ENCODE measurements at regions not wholly inside any gene's neighbourhood (a gene's known extent, or its start where the extent isn't known, plus 50 kb on each side); places are given as distances from the start of the nearest gene placed in this dataset.

DNA sequence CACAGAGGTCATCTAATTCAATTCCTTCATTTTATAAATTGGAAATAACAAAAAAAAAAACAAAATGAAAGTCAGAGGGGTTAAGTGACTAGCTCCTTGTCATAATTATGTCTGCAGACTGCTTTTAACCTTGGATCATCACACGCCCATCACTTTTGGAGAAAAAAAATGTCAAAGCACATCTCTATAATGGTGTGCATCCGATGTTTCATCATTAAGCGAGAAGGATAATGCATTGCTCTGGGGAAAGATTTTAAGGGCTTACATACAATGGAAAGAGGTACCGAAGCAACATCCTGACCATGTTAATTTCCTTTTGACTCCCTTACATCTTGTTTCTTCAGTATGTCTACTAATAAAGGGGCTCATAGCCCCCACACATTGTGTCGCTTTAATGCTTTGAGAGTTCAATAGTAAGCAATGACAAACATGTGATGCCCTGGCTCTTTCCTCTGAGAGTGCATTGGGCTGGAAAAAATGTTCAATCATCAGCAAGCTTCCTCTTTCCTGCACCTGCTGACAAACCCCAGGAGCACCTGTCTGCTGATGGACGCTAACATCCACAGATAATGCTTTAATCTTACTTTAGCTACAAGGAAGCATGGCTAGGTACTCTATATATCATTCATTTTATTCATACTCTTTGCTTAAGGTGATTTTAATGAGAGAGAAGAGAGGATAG is 242.2 kb downstream of the SMARCA2 start:
- Histone ChIP-seq H3K27ac (no peak overlapping the region), H3K4me1 (no peaks in the 10 kb centered on the region), H3K9me3 (no peaks in the 10 kb centered on the region), H3K36me3 (no peaks in the 10 kb centered on the region), H3K27me3 (no peaks in the 10 kb centered on the region), H3K4me3 (no peak overlapping the region)
- ATAC-seq (no peak), DNase-seq (no peak)
- intact Hi-C loops (cut with DNase I): no loop called here
- TF ChIP-seq, protein P1, sequence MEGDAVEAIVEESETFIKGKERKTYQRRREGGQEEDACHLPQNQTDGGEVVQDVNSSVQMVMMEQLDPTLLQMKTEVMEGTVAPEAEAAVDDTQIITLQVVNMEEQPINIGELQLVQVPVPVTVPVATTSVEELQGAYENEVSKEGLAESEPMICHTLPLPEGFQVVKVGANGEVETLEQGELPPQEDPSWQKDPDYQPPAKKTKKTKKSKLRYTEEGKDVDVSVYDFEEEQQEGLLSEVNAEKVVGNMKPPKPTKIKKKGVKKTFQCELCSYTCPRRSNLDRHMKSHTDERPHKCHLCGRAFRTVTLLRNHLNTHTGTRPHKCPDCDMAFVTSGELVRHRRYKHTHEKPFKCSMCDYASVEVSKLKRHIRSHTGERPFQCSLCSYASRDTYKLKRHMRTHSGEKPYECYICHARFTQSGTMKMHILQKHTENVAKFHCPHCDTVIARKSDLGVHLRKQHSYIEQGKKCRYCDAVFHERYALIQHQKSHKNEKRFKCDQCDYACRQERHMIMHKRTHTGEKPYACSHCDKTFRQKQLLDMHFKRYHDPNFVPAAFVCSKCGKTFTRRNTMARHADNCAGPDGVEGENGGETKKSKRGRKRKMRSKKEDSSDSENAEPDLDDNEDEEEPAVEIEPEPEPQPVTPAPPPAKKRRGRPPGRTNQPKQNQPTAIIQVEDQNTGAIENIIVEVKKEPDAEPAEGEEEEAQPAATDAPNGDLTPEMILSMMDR (IDR thresholded peaks at IDR 0.05): no peak

DNA sequence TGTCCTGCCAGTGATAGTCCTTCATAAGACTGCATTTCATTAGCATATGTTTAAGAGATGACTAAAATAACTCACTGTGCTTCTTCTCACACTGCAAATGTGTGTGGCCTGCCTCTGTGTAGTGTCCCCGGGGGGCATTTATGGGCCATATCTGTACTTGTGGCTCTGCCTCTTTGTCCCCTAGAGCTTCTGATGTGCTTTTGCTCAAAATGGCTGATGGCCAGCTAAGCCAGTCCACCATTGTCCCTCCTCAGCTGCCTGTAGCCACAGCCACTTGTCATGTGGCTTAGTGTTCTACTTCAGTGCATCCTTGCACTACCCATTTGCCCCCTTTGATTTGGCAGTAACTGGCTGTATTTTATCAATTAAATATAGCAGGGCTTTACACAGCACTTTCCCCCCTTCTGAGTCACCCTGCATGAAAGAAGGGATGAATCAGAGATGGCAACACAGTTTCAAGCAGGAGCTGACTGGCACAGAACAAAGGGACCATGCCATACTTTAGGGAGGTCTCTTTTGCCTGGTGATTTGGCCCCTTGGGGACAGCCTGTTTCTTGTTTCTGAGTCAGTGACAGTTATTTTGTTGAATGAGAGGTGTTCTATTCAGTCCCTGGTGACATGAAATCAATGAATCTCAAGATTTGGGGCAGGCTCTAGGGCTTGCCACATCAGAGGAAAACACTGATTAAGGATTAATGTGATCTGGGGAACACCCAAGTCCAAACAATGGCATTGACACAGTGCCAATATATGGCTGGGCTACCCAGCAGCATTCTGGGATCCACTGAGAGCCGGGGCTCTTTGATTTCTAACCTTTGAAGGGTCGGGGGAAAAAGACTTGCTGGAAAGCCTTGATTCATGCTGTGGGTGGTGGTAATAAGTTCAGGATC is 245.5 kb downstream of the SMARCA2 start:
- no peak overlapping the region for H3K4me3 ChIP-seq
- H3K27ac ChIP-seq: no peak overlapping the region
- TF ChIP-seq, protein P1 (IDR thresholded peaks at IDR 0.05): no peak
- DNase-seq (no peak), ATAC-seq (no peak)
- intact Hi-C loops (cut with DNase I): no loop called here
- H3K9me3 ChIP-seq: no peaks in the 10 kb centered on the region
- H3K4me1 ChIP-seq: no peaks in the 10 kb centered on the region
- H3K36me3 ChIP-seq: no peaks in the 10 kb centered on the region
- no peaks in the 10 kb centered on the region for H3K27me3 ChIP-seq

GRCh38 chr9:2261421-2262103 is 246.4 kb downstream of the SMARCA2 start:
- no peak overlapping the region for H3K27ac ChIP-seq
- ATAC-seq: no peak
- intact Hi-C loops (cut with DNase I): no loop called here

GRCh38 chr9:2262386-2263071 is 247.4 kb downstream of the SMARCA2 start:
- no peak overlapping the region for H3K4me3 ChIP-seq
- H3K36me3 ChIP-seq: no peaks in the 10 kb centered on the region
- ATAC-seq (no peak), DNase-seq (no peak)
- H3K4me1 ChIP-seq: no peaks in the 10 kb centered on the region
- no peaks in the 10 kb centered on the region for H3K27me3 ChIP-seq
- H3K9me3 ChIP-seq: no peaks in the 10 kb centered on the region
- H3K27ac ChIP-seq: no peak overlapping the region
- intact Hi-C loops (cut with DNase I): no loop called here
- TF ChIP-seq, protein P1 (IDR thresholded peaks at IDR 0.05): no peak

More at GRCh38 chr9:2261421-2262103, 246.4 kb downstream of the SMARCA2 start:
- no peaks in the 10 kb centered on the region for H3K27me3 ChIP-seq
- no peaks in the 10 kb centered on the region for H3K4me1 ChIP-seq
- TF ChIP-seq, protein P1 (IDR thresholded peaks at IDR 0.05): no peak
- H3K4me3 ChIP-seq: no peak overlapping the region
- DNase-seq: no peak
- no peaks in the 10 kb centered on the region for H3K9me3 ChIP-seq
- H3K36me3 ChIP-seq: no peaks in the 10 kb centered on the region

GRCh38 chr9:2263111-2263510 is 248.0 kb downstream of the SMARCA2 start:
- Histone ChIP-seq H3K9me3 (no peaks in the 10 kb centered on the region), H3K27ac (no peak overlapping the region), H3K27me3 (no peaks in the 10 kb centered on the region), H3K4me1 (no peaks in the 10 kb centered on the region), H3K4me3 (no peak overlapping the region), H3K36me3 (no peaks in the 10 kb centered on the region)
- DNase-seq (no peak), ATAC-seq (no peak)
- intact Hi-C loops (cut with DNase I): no loop called here
- TF ChIP-seq, protein P1 (IDR thresholded peaks at IDR 0.05): no peak
